Lower lobe of right lung (tissue), 2 donors: ENCODE measurements at regions not wholly inside any gene's neighbourhood (a gene's known extent, or its start where the extent isn't known, plus 50 kb on each side); places are given as distances from the start of the nearest gene placed in this dataset.
"Not testable (repeated sequence)": the region's sequence is repeated elsewhere in the genome, so short reads cannot be mapped to it uniquely, and the experiment has no call there.

Experiments used
- ATAC-seq, 2 donors: fragments of 200-7000 bp; cut with Tn5 transposase; one replicate each; pipeline ENCODE4 v1.9.1; 2020 to 2022; ENCODE audit warnings: mild to moderate bottlenecking in 2 of 2, moderate library complexity in 2 of 2
- DNase-seq: peaks from one replicate; pipeline ENCODE4 v3.0.0-alpha.2; 2020
- H3K27ac ChIP-seq: fragments of 200-600 bp; one replicate; pipeline ENCODE4 v1.8.0; 2022
- H3K27me3 ChIP-seq: fragments of 200-600 bp; one replicate; pipeline ENCODE4 v1.8.0; 2022; ENCODE audit warnings: low read depth
- H3K36me3 ChIP-seq: fragments of 200-600 bp; one replicate; pipeline ENCODE4 v1.8.0; 2022; ENCODE audit warnings: mild to moderate bottlenecking
- H3K4me1 ChIP-seq: fragments of 200-600 bp; one replicate; pipeline ENCODE4 v1.8.0; 2022
- H3K4me3 ChIP-seq: fragments of 200-600 bp; one replicate; pipeline ENCODE4 v1.8.0; 2022; ENCODE audit warnings: mild to moderate bottlenecking
- H3K9me3 ChIP-seq: fragments of 200-600 bp; one replicate; pipeline ENCODE4 v1.8.0; 2022
- CTCF ChIP-seq: fragments of 200-600 bp; IDR thresholded peaks from one replicate; pipeline ENCODE4 v1.8.0; 2022; ENCODE audit warnings: antibody characterized with exemption, mild to moderate bottlenecking
- intact Hi-C: fragments of 100-400 bp; cut with DNase I; formaldehyde crosslinking; loops from one replicate; pipeline ENCODE4 v1.11.0; 2022
- donor health status: DM: no; HTN: yes; CAD: no; lungs with severe emphysema.

- Histone ChIP-seq H3K36me3 (no peaks in the 10 kb centered on the region), H3K4me1 (no peaks in the 10 kb centered on the region), H3K27ac (no peak overlapping the region), H3K27me3 (peaks cover 4% of the 10 kb centered on the region), H3K9me3 (no peaks in the 10 kb centered on the region), H3K4me3 (no peak overlapping the region)
- intact Hi-C loops = no loop called here
- no peak for ATAC-seq
- no peak for TF ChIP-seq CTCF
- no peak for DNase-seq
Measured at GRCh38 chr3:10693457-10693856, 122.6 kb upstream of the SLC6A11 start.

GRCh38 chr3:10694179-10694578 lies 121.8 kb upstream of the SLC6A11 start:
- Histone ChIP-seq H3K27ac (no peak overlapping the region), H3K36me3 (no peaks in the 10 kb centered on the region), H3K4me3 (no peak overlapping the region), H3K4me1 (no peaks in the 10 kb centered on the region), H3K9me3 (no peaks in the 10 kb centered on the region), H3K27me3 (peaks cover 4% of the 10 kb centered on the region)
- ATAC-seq (no peak), DNase-seq (no peak)
- intact Hi-C loops = no loop called here
- no peak for TF ChIP-seq CTCF

- intact Hi-C loops, H3K27me3 ChIP-seq, ATAC-seq, H3K9me3 ChIP-seq, H3K36me3 ChIP-seq, H3K4me3 ChIP-seq, DNase-seq, H3K4me1 ChIP-seq, H3K27ac ChIP-seq: not testable (repeated sequence)
Measured at GRCh38 chr3:10695186-10695585, 120.8 kb upstream of the SLC6A11 start.

GRCh38 chr3:10695595-10696285 lies 120.3 kb upstream of the SLC6A11 start:
- Histone ChIP-seq H3K9me3 (no peaks in the 10 kb centered on the region), H3K27me3 (no peaks in the 10 kb centered on the region), H3K36me3 (no peaks in the 10 kb centered on the region), H3K27ac (no peak overlapping the region), H3K4me3 (no peak overlapping the region), H3K4me1 (no peaks in the 10 kb centered on the region)
- intact Hi-C loops = no loop called here
- ATAC-seq = no peak
- DNase-seq = no peak
- no peak for TF ChIP-seq CTCF

- Histone ChIP-seq H3K9me3 (no peaks in the 10 kb centered on the region), H3K4me3 (no peak overlapping the region), H3K27me3 (peaks cover 3% of the 10 kb centered on the region), H3K4me1 (no peaks in the 10 kb centered on the region), H3K27ac (no peak overlapping the region), H3K36me3 (no peaks in the 10 kb centered on the region)
- intact Hi-C loops = no loop called here
- no peak for TF ChIP-seq CTCF
- DNase-seq = no peak
- ATAC-seq = no peak
Measured at GRCh38 chr3:10697918-10698317, 118.1 kb upstream of the SLC6A11 start.

- Histone ChIP-seq H3K36me3 (no peaks in the 10 kb centered on the region), H3K27ac (no peak overlapping the region), H3K27me3 (peaks cover 28% of the 10 kb centered on the region), H3K4me1 (no peaks in the 10 kb centered on the region), H3K9me3 (no peaks in the 10 kb centered on the region), H3K4me3 (no peak overlapping the region)
- DNase-seq = no peak
- intact Hi-C loops = no loop called here
- ATAC-seq = no peak
- TF ChIP-seq CTCF = no peak
Measured at GRCh38 chr3:10700821-10701220, 115.2 kb upstream of the SLC6A11 start.
